ENCODE measurements at regions not wholly inside any gene's neighbourhood (a gene's known extent, or its start where the extent isn't known, plus 50 kb on each side); places are given as distances from the start of the nearest gene placed in this dataset.

GRCh38 chr6:158262082-158262481 lies 50.2 kb upstream of the TULP4 start:
- CTCF ChIA-PET (ENCODE audit: low intra/inter-chr PET ratio), result no interaction called here
- H3K9ac ChIP-seq (ENCODE audit: insufficient read depth in 1 of 2, low read depth in 2 of 2, low read length in 2 of 2), result no peak overlapping the region
- FAIRE-seq, result no peak

More at GRCh38 chr6:158262082-158262481, 50.2 kb upstream of the TULP4 start:
- no peaks in the 10 kb centered on the region for H3K4me1 ChIP-seq (replicated peaks in 1 of 2; ENCODE audit: control insufficient read depth in 2 of 2, insufficient read depth in 2 of 2, low read length in 2 of 2)
- no peaks in the 10 kb centered on the region for H3K27me3 ChIP-seq (ENCODE audit: control insufficient read depth in 2 of 2, insufficient read depth in 2 of 2, low read length in 2 of 2)
- DNase-seq (ENCODE audit: extremely low read depth in 1 of 4, low spot score in 3 of 4), result no peak
- H4K20me1 ChIP-seq (replicated peaks; ENCODE audit: control insufficient read depth, insufficient read depth, low read length), result peaks cover 5% of the 10 kb centered on the region; the same call in 1 of the 2 replicates
- 76% methylated on average over 7 of the region's 7 CpGs for WGBS (ENCODE audit: insufficient coverage, low coverage, missing lambda C conversion rate)
- H3K79me2 ChIP-seq (ENCODE audit: control insufficient read depth, insufficient read depth, low read length), result peaks cover 15% of the 10 kb centered on the region; the same call in 1 of the 3 replicates
- H3K4me3 ChIP-seq, result no peak overlapping the region
- POLR2A ChIA-PET, result interaction anchor here (1.3 to 1.9 kb wide), 3 partner anchors 11 to 16 kb away, joined by 4 to 7 read pairs (median 6); no protein-coding TSS in a partner anchor
- H3K9me3 ChIP-seq (replicated peaks; ENCODE audit: control insufficient read depth, insufficient read depth, low read depth, low read length), result no peaks in the 10 kb centered on the region
- ATAC-seq, result no peak; the same call in 2 of the 3 replicates
- in situ Hi-C loops (cut with MboI) (no loop called here), intact Hi-C loops (cut with micrococcal nuclease) (no loop called here)
- no peak overlapping the region for H3K4me2 ChIP-seq (ENCODE audit: insufficient read depth, low read length)
- no peaks in the 10 kb centered on the region for H3K36me3 ChIP-seq (ENCODE audit: control insufficient read depth, insufficient read depth, low read length)
- TF ChIP-seq NFE2 (IDR thresholded peaks at IDR 0.05; ENCODE audit: low read depth), result no peak
- no TSS peak for BruUV-seq (replicated peaks)
- H3K9me1 ChIP-seq (ENCODE audit: control insufficient read depth, insufficient read depth, low read length), result no peaks in the 10 kb centered on the region
- no peak overlapping the region for H3K27ac ChIP-seq (ENCODE audit: extremely low read depth, low read depth, low read length)
- no peak overlapping the region for H2AFZ ChIP-seq (ENCODE audit: low read depth, low read length)
